ENCODE measurements at regions not wholly inside any gene's neighbourhood (a gene's known extent, or its start where the extent isn't known, plus 50 kb on each side); places are given as distances from the start of the nearest gene placed in this dataset.

DNA sequence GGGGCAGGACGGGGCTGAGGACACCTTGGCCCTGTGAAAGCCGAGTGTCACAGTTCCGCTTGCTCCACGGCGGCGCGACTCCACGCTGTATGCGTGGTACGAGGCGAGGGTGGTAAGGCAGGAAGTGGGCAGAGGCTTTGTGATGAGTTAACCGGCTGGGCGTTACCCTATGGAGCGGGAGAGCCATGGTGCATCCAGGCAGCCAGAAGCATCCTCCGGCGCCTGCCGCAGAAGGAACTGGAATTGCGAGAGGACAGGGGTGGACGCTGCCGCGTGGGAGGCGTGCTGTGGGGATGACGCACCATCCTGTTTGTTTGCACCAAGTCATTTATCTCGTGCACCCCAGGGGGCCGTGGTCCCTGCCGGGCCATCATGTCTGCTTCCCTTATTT is 643.9 kb downstream of the BRD1 start:
- no peak overlapping the region for H3K4me3 ChIP-seq (ENCODE audit: low read length in 2 of 2)
- no peaks in the 10 kb centered on the region for H3K4me1 ChIP-seq (ENCODE audit: control insufficient read depth, insufficient read depth, low read length)
- no peak overlapping the region for H3K9ac ChIP-seq (ENCODE audit: low read length in 2 of 2)
- no peaks in the 10 kb centered on the region for H3K36me3 ChIP-seq (ENCODE audit: control insufficient read depth in 2 of 2, insufficient read depth in 2 of 2, low read length in 2 of 2)
- H3K27me3 ChIP-seq (ENCODE audit: control insufficient read depth in 1 of 2, insufficient read depth in 2 of 2, low read length in 2 of 2) = peaks cover 4 to 11% of the 10 kb centered on the region in 2 donors
- H3K27ac ChIP-seq (ENCODE audit: low read length) = no peak overlapping the region
- no peaks in the 10 kb centered on the region for H3K9me3 ChIP-seq (ENCODE audit: control insufficient read depth in 2 of 2, low read length in 2 of 2)

- no peaks in the 10 kb centered on the region for H3K36me3 ChIP-seq (ENCODE audit: control insufficient read depth in 2 of 2, insufficient read depth in 2 of 2, low read length in 2 of 2)
- H3K27ac ChIP-seq (ENCODE audit: low read length) = no peak overlapping the region
- H3K4me1 ChIP-seq (ENCODE audit: control insufficient read depth, insufficient read depth, low read length) = no peaks in the 10 kb centered on the region
- no peak overlapping the region for H3K9ac ChIP-seq (ENCODE audit: low read length in 2 of 2)
- H3K27me3 ChIP-seq (ENCODE audit: control insufficient read depth in 1 of 2, insufficient read depth in 2 of 2, low read length in 2 of 2) = peaks cover 4 to 11% of the 10 kb centered on the region in 2 donors
- H3K4me3 ChIP-seq (ENCODE audit: low read length in 2 of 2) = no peak overlapping the region
- no peaks in the 10 kb centered on the region for H3K9me3 ChIP-seq (ENCODE audit: control insufficient read depth in 2 of 2, low read length in 2 of 2)
Measured at GRCh38 chr22:49183208-49183825, 644.4 kb downstream of the BRD1 start.

DNA sequence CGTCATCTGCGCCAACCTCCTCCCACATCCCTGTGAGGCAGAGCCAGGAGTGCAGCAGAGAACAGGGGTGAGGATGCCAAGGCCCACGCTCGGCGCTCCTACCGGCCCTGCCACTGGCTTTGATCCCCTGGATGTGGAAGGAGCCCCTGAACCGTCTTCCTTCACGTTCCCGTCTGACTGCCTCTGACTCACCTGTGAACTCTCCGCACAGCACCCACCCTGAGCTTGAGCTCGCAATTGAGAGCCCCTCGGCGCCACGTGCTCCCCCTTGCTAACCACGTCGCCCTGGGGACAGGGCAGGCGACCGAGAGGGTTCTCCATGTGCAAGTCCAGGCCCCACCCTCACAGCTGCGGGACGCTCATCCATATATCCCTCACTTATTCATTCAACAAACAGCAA is 645.3 kb downstream of the BRD1 start:
- Histone ChIP-seq H3K27me3 (ENCODE audit: control insufficient read depth in 1 of 2, insufficient read depth in 2 of 2, low read length in 2 of 2) (peaks cover 4 to 12% of the 10 kb centered on the region in 2 donors), H3K27ac (ENCODE audit: low read length) (no peak overlapping the region), H3K9me3 (ENCODE audit: control insufficient read depth in 2 of 2, low read length in 2 of 2) (no peaks in the 10 kb centered on the region), H3K4me1 (ENCODE audit: control insufficient read depth, insufficient read depth, low read length) (no peaks in the 10 kb centered on the region), H3K9ac (ENCODE audit: low read length in 2 of 2) (no peak overlapping the region), H3K4me3 (ENCODE audit: low read length in 2 of 2) (no peak overlapping the region), H3K36me3 (ENCODE audit: control insufficient read depth in 2 of 2, insufficient read depth in 2 of 2, low read length in 2 of 2) (no peaks in the 10 kb centered on the region)

GRCh38 chr22:49181942-49182341 is 645.7 kb downstream of the BRD1 start:
- Histone ChIP-seq H3K4me1 (ENCODE audit: control insufficient read depth, insufficient read depth, low read length) (no peaks in the 10 kb centered on the region), H3K9ac (ENCODE audit: low read length in 2 of 2) (no peak overlapping the region), H3K36me3 (ENCODE audit: control insufficient read depth in 2 of 2, insufficient read depth in 2 of 2, low read length in 2 of 2) (no peaks in the 10 kb centered on the region), H3K9me3 (ENCODE audit: control insufficient read depth in 2 of 2, low read length in 2 of 2) (no peaks in the 10 kb centered on the region), H3K4me3 (ENCODE audit: low read length in 2 of 2) (no peak overlapping the region), H3K27me3 (ENCODE audit: control insufficient read depth in 1 of 2, insufficient read depth in 2 of 2, low read length in 2 of 2) (peaks cover 4 to 12% of the 10 kb centered on the region in 2 donors), H3K27ac (ENCODE audit: low read length) (no peak overlapping the region)

GRCh38 chr22:49181431-49181830 is 646.2 kb downstream of the BRD1 start:
- H3K27ac ChIP-seq (ENCODE audit: low read length) = no peak overlapping the region
- no peak overlapping the region for H3K4me3 ChIP-seq (ENCODE audit: low read length in 2 of 2)
- H3K4me1 ChIP-seq (ENCODE audit: control insufficient read depth, insufficient read depth, low read length) = no peaks in the 10 kb centered on the region
- peaks cover 4 to 12% of the 10 kb centered on the region in 2 donors for H3K27me3 ChIP-seq (ENCODE audit: control insufficient read depth in 1 of 2, insufficient read depth in 2 of 2, low read length in 2 of 2)
- H3K9ac ChIP-seq (ENCODE audit: low read length in 2 of 2) = no peak overlapping the region
- H3K9me3 ChIP-seq (ENCODE audit: control insufficient read depth in 2 of 2, low read length in 2 of 2) = no peaks in the 10 kb centered on the region
- H3K36me3 ChIP-seq (ENCODE audit: control insufficient read depth in 2 of 2, insufficient read depth in 2 of 2, low read length in 2 of 2) = no peaks in the 10 kb centered on the region

GRCh38 chr22:49180683-49181024 is 647.0 kb downstream of the BRD1 start:
- Histone ChIP-seq H3K27me3 (ENCODE audit: control insufficient read depth in 1 of 2, insufficient read depth in 2 of 2, low read length in 2 of 2) (peaks cover 4 to 5% of the 10 kb centered on the region in 2 donors), H3K9ac (ENCODE audit: low read length in 2 of 2) (no peak overlapping the region), H3K4me3 (ENCODE audit: low read length in 2 of 2) (no peak overlapping the region), H3K4me1 (ENCODE audit: control insufficient read depth, insufficient read depth, low read length) (no peaks in the 10 kb centered on the region), H3K9me3 (ENCODE audit: control insufficient read depth in 2 of 2, low read length in 2 of 2) (no peaks in the 10 kb centered on the region), H3K36me3 (ENCODE audit: control insufficient read depth in 2 of 2, insufficient read depth in 2 of 2, low read length in 2 of 2) (no peaks in the 10 kb centered on the region), H3K27ac (ENCODE audit: low read length) (no peak overlapping the region)

DNA sequence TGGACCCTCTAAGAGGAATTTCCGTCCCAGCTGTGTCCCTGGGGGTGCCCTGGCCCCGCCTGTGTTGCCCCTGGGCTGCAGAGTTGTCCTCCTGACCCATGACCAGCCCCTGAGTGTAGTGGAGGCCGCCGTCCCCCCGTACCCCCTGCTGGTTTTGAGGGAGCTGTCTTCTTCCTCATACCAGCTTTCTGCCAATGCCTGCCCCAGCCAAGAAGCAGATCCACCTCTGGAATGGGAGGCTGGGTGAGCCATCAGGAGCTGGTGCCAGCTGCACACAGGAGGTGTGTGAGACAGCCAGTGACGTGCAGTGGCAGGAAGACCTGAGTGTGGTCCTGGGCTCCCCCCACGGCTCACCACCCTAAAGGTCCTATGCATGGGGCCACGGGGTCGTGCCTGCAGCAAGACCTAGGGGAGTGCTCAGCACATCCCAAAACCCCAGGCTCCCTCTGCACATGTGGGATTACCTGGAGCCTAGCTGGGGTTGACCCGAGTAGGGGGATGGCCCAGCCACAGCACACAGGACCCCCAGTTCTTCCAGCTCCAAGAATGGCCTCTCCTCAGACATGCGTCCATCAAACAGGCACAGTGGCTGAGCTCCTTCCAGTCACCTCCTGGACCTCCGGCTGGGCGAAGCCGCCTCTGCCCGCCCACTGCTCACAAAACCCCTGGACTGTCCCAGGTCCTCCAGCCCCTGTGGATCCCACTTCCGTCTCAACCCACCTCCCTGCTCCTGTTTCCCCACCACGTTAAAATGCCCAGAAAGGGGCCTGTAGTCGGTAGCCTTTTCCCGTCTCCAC is 647.6 kb downstream of the BRD1 start:
- no peaks in the 10 kb centered on the region for H3K36me3 ChIP-seq (ENCODE audit: control insufficient read depth in 2 of 2, insufficient read depth in 2 of 2, low read length in 2 of 2)
- H3K27ac ChIP-seq (ENCODE audit: low read length) = no peak overlapping the region
- no peak overlapping the region for H3K4me3 ChIP-seq (ENCODE audit: low read length in 2 of 2)
- H3K9ac ChIP-seq (ENCODE audit: low read length in 2 of 2) = no peak overlapping the region
- no peaks in the 10 kb centered on the region for H3K4me1 ChIP-seq (ENCODE audit: control insufficient read depth, insufficient read depth, low read length)
- H3K9me3 ChIP-seq (ENCODE audit: control insufficient read depth in 2 of 2, low read length in 2 of 2) = no peaks in the 10 kb centered on the region
- H3K27me3 ChIP-seq (ENCODE audit: control insufficient read depth in 1 of 2, insufficient read depth in 2 of 2, low read length in 2 of 2) = peaks cover 4 to 5% of the 10 kb centered on the region in 2 donors

- H3K27ac ChIP-seq (ENCODE audit: low read length) = no peak overlapping the region
- H3K27me3 ChIP-seq (ENCODE audit: control insufficient read depth in 1 of 2, insufficient read depth in 2 of 2, low read length in 2 of 2) = peaks cover 2 to 5% of the 10 kb centered on the region in 2 donors
- no peaks in the 10 kb centered on the region for H3K36me3 ChIP-seq (ENCODE audit: control insufficient read depth in 2 of 2, insufficient read depth in 2 of 2, low read length in 2 of 2)
- no peaks in the 10 kb centered on the region for H3K4me1 ChIP-seq (ENCODE audit: control insufficient read depth, insufficient read depth, low read length)
- H3K9ac ChIP-seq (ENCODE audit: low read length in 2 of 2) = no peak overlapping the region
- no peaks in the 10 kb centered on the region for H3K9me3 ChIP-seq (ENCODE audit: control insufficient read depth in 2 of 2, low read length in 2 of 2)
- H3K4me3 ChIP-seq (ENCODE audit: low read length in 2 of 2) = no peak overlapping the region
Measured at GRCh38 chr22:49179175-49179574, 648.5 kb downstream of the BRD1 start.

DNA sequence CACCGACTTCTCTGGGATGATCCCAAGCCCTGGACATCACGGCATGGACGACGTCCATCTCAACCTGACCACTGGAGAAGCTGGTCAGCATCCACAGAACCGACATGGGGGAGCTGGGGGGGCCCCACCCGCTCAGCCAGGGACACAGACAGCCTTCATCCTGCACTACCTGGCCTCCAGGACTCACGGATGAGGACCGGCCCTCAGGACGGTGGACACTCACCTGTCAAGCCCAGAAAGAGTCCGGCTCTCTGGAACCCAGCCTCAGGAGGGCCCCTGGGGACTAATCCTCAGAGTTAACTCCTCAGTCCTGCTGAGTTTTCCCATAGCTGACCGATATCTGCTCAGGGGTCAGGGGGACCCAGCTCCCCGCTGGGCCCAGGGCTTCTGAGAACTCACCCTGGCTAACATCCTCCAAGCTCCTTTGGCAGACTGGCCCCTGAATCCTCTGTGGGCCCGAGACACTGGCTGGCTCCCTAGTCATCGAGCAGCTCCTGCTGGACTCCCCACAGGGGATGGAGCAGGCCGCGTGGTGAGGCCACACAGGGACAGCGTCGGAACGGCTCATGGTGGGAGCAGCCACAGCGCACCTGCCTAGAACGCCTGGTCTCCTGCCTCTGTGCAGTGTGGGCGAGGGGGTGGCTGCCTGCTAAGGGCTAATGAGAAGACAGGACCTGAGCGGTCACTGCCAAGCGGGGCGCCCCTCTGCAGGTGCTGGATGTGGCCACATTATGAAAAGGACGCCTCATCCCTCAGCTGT is 649.2 kb downstream of the BRD1 start:
- no peak overlapping the region for H3K27ac ChIP-seq (ENCODE audit: low read length)
- no peaks in the 10 kb centered on the region for H3K9me3 ChIP-seq (ENCODE audit: control insufficient read depth in 2 of 2, low read length in 2 of 2)
- H3K4me3 ChIP-seq (ENCODE audit: low read length in 2 of 2) = no peak overlapping the region
- H3K4me1 ChIP-seq (ENCODE audit: control insufficient read depth, insufficient read depth, low read length) = no peaks in the 10 kb centered on the region
- peaks cover 0 to 5% of the 10 kb centered on the region in 2 donors for H3K27me3 ChIP-seq (ENCODE audit: control insufficient read depth in 1 of 2, insufficient read depth in 2 of 2, low read length in 2 of 2)
- no peaks in the 10 kb centered on the region for H3K36me3 ChIP-seq (ENCODE audit: control insufficient read depth in 2 of 2, insufficient read depth in 2 of 2, low read length in 2 of 2)
- H3K9ac ChIP-seq (ENCODE audit: low read length in 2 of 2) = no peak overlapping the region

- Histone ChIP-seq H3K9ac (ENCODE audit: low read length in 2 of 2) (no peak overlapping the region), H3K27me3 (ENCODE audit: control insufficient read depth in 1 of 2, insufficient read depth in 2 of 2, low read length in 2 of 2) (peaks cover 0 to 2% of the 10 kb centered on the region in 2 donors), H3K4me1 (ENCODE audit: control insufficient read depth, insufficient read depth, low read length) (no peaks in the 10 kb centered on the region), H3K4me3 (ENCODE audit: low read length in 2 of 2) (no peak overlapping the region), H3K36me3 (ENCODE audit: control insufficient read depth in 2 of 2, insufficient read depth in 2 of 2, low read length in 2 of 2) (no peaks in the 10 kb centered on the region), H3K27ac (ENCODE audit: low read length) (no peak overlapping the region), H3K9me3 (ENCODE audit: control insufficient read depth in 2 of 2, low read length in 2 of 2) (no peaks in the 10 kb centered on the region)
Measured at GRCh38 chr22:49177666-49178065, 650.0 kb downstream of the BRD1 start.

Data from stomach smooth muscle (tissue), 2 donors.